22Rv1 (cell line): ENCODE measurements at regions not wholly inside any gene's neighbourhood (a gene's known extent, or its start where the extent isn't known, plus 50 kb on each side); places are given as distances from the start of the nearest gene placed in this dataset.

Source experiments
- CTCF ChIP-seq: fragments of 450-650 bp; IDR thresholded peaks from 2 replicates; pipeline ENCODE4 v1.5.1; 2017; ENCODE audit warnings: mild to moderate bottlenecking
- ZFX ChIP-seq: fragments of 450-650 bp; IDR thresholded peaks from 2 replicates; pipeline ENCODE4 v1.6.1; 2017; ENCODE audit warnings: antibody characterized with exemption, borderline replicate concordance

- no peak for TF ChIP-seq CTCF
- no peak for TF ChIP-seq ZFX
These were observed 80.2 kb upstream of the CPHXL start for GRCh38 chr16:75806487-75806886.
